ENCODE measurements at regions not wholly inside any gene's neighbourhood (a gene's known extent, or its start where the extent isn't known, plus 50 kb on each side); places are given as distances from the start of the nearest gene placed in this dataset.

DNA sequence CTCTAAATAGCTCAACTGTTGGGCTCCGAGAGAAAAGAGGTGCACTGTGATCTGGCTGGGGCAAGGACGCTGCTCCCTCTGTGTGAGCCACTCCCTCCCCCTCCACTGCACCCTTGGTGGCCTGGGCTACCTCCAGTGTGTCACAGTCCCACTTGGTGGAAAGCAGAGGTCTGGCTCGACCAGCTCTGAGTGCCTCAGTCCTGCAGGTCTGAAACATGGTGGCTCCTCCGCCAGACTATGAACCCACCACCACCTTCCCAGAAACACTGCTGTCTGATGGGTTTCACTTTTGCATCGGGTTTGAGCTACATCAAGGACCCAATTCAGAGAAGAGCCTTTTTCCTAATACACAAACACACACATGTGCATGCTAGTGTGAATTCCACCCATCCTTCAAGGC is 500.1 kb downstream of the RPS24 start:
- Histone ChIP-seq H3K4me2 (ENCODE audit: low read length) (no peak overlapping the region), H3K4me1 (ENCODE audit: insufficient read depth, low read length, poor library complexity, severe bottlenecking) (no peaks in the 10 kb centered on the region), H3K36me3 (ENCODE audit: insufficient read depth, low read length) (no peaks in the 10 kb centered on the region), H4K20me1 (ENCODE audit: insufficient read depth, low read length) (no peaks in the 10 kb centered on the region), H3K79me2 (ENCODE audit: insufficient read depth, low read depth, low read length) (no peaks in the 10 kb centered on the region), H3K4me3 (ENCODE audit: low read depth, low read length, poor library complexity, severe bottlenecking) (no peak overlapping the region), H2AFZ (ENCODE audit: low read length) (no peak overlapping the region), H3K9me3 (ENCODE audit: low read length) (no peaks in the 10 kb centered on the region), H3K9me2 (ENCODE audit: insufficient read depth, low read length) (no peaks in the 10 kb centered on the region), H3K27ac (ENCODE audit: low read depth, low read length, poor library complexity, severe bottlenecking) (no peak overlapping the region)
- TF ChIP-seq, protein P1, sequence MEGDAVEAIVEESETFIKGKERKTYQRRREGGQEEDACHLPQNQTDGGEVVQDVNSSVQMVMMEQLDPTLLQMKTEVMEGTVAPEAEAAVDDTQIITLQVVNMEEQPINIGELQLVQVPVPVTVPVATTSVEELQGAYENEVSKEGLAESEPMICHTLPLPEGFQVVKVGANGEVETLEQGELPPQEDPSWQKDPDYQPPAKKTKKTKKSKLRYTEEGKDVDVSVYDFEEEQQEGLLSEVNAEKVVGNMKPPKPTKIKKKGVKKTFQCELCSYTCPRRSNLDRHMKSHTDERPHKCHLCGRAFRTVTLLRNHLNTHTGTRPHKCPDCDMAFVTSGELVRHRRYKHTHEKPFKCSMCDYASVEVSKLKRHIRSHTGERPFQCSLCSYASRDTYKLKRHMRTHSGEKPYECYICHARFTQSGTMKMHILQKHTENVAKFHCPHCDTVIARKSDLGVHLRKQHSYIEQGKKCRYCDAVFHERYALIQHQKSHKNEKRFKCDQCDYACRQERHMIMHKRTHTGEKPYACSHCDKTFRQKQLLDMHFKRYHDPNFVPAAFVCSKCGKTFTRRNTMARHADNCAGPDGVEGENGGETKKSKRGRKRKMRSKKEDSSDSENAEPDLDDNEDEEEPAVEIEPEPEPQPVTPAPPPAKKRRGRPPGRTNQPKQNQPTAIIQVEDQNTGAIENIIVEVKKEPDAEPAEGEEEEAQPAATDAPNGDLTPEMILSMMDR (conservative IDR thresholded peaks at IDR 0.05; ENCODE audit: low read length): no peak
- TF ChIP-seq EZH2phosphoT487 (IDR thresholded peaks at IDR 0.05; ENCODE audit: borderline replicate concordance, low read depth, low read length): no peak
- intact Hi-C loops (cut with micrococcal nuclease; ENCODE audit: unreplicated experiment): no loop called here
- DNase-seq (ENCODE audit: low spot score): no peak
- no TSS peak for BruUV-seq (replicated peaks)
- ChIA-PET CTCF (ENCODE audit: unreplicated experiment) (no interaction called here), POLR2A (no interaction called here)

DNA sequence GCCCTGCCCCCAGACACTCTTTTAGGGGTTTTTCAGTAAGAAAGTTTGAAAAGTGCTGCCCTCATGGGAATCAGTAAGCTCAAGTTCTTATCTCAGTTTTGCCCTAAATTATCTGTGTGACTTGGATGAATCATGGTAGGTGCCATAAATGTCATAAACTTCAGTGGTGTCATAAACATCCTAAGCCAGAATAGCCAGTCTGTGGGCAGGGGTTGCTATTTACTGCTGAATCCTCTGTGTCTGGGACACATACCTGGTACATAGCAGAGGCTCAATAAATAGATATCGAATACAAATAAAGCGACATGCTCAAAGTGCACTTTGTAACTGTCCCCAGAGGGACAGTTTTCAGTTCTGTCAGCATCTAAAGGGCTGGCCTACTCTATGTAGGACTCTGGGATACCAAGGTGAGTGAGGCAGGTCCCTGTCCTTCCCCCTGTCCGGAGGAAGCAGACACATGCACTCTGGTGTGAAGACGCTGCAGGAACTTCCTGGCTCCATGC is 502.1 kb downstream of the RPS24 start:
- no peaks in the 10 kb centered on the region for H3K79me2 ChIP-seq (ENCODE audit: insufficient read depth, low read depth, low read length)
- H3K36me3 ChIP-seq (ENCODE audit: insufficient read depth, low read length): no peaks in the 10 kb centered on the region
- no peak overlapping the region for H3K4me2 ChIP-seq (ENCODE audit: low read length)
- no peak overlapping the region for H3K27ac ChIP-seq (ENCODE audit: low read depth, low read length, poor library complexity, severe bottlenecking)
- CTCF ChIA-PET (ENCODE audit: unreplicated experiment): no interaction called here
- TF ChIP-seq, protein P1 (conservative IDR thresholded peaks at IDR 0.05; ENCODE audit: low read length): no peak
- TF ChIP-seq EZH2phosphoT487 (IDR thresholded peaks at IDR 0.05; ENCODE audit: borderline replicate concordance, low read depth, low read length): no peak
- intact Hi-C loops (cut with micrococcal nuclease; ENCODE audit: unreplicated experiment): no loop called here
- H3K9me3 ChIP-seq (ENCODE audit: low read length): no peaks in the 10 kb centered on the region
- no TSS peak for BruUV-seq (replicated peaks)
- H3K4me3 ChIP-seq (ENCODE audit: low read depth, low read length, poor library complexity, severe bottlenecking): no peak overlapping the region
- DNase-seq (ENCODE audit: low spot score): no peak
- no peaks in the 10 kb centered on the region for H4K20me1 ChIP-seq (ENCODE audit: insufficient read depth, low read length)
- H2AFZ ChIP-seq (ENCODE audit: low read length): no peak overlapping the region
- POLR2A ChIA-PET: no interaction called here
- no peaks in the 10 kb centered on the region for H3K4me1 ChIP-seq (ENCODE audit: insufficient read depth, low read length, poor library complexity, severe bottlenecking)
- H3K9me2 ChIP-seq (ENCODE audit: insufficient read depth, low read length): no peaks in the 10 kb centered on the region

DNA sequence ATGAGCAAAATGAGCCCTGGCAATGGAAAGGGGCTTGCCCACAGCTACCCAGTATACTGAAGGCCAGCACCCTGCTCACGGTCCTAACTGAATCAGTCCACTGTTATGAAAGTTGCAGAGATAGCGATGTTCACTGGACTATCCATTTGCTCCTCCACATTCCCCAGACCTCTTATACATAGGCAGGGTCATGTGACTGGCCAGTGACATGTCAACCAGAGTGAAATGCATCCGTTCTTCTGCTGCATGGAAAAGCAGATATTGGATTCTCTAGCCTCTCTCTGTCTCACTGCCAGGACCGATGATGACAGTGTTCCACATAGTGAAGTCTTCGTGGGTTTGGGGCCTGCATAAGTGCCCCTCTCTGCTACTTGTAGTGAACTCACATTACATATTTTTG is 503.4 kb downstream of the RPS24 start:
- POLR2A ChIA-PET: no interaction called here
- TF ChIP-seq EZH2phosphoT487 (IDR thresholded peaks at IDR 0.05; ENCODE audit: borderline replicate concordance, low read depth, low read length): no peak
- TF ChIP-seq, protein P1 (conservative IDR thresholded peaks at IDR 0.05; ENCODE audit: low read length): no peak
- no peaks in the 10 kb centered on the region for H3K36me3 ChIP-seq (ENCODE audit: insufficient read depth, low read length)
- H3K4me1 ChIP-seq (ENCODE audit: insufficient read depth, low read length, poor library complexity, severe bottlenecking): no peaks in the 10 kb centered on the region
- DNase-seq (ENCODE audit: low spot score): no peak
- H4K20me1 ChIP-seq (ENCODE audit: insufficient read depth, low read length): no peaks in the 10 kb centered on the region
- CTCF ChIA-PET (ENCODE audit: unreplicated experiment): no interaction called here
- H3K27ac ChIP-seq (ENCODE audit: low read depth, low read length, poor library complexity, severe bottlenecking): no peak overlapping the region
- intact Hi-C loops (cut with micrococcal nuclease; ENCODE audit: unreplicated experiment): no loop called here
- no peak overlapping the region for H2AFZ ChIP-seq (ENCODE audit: low read length)
- H3K79me2 ChIP-seq (ENCODE audit: insufficient read depth, low read depth, low read length): no peaks in the 10 kb centered on the region
- H3K4me3 ChIP-seq (ENCODE audit: low read depth, low read length, poor library complexity, severe bottlenecking): no peak overlapping the region
- no TSS peak for BruUV-seq (replicated peaks)
- no peaks in the 10 kb centered on the region for H3K9me2 ChIP-seq (ENCODE audit: insufficient read depth, low read length)
- no peak overlapping the region for H3K4me2 ChIP-seq (ENCODE audit: low read length)
- H3K9me3 ChIP-seq (ENCODE audit: low read length): no peaks in the 10 kb centered on the region

Data from OCI-LY7 (cell line).